Stimulated activated CD8-positive, alpha-beta memory T cell treated with anti-CD3 and anti-CD28 coated beads, Interleukin-2, amount 100 ng/mL, for 1 hour (primary cell): ENCODE measurements at regions not wholly inside any gene's neighbourhood (a gene's known extent, or its start where the extent isn't known, plus 50 kb on each side); places are given as distances from the start of the nearest gene placed in this dataset.
"Not testable (repeated sequence)": the region's sequence is repeated elsewhere in the genome, so short reads cannot be mapped to it uniquely, and the experiment has no call there.

Experiments
- DNase-seq, 2 donors: peaks; one replicate each; pipeline ENCODE4 v3.0.0-alpha.2; 2020; ENCODE audit warnings: low read depth in 2 of 2

DNA sequence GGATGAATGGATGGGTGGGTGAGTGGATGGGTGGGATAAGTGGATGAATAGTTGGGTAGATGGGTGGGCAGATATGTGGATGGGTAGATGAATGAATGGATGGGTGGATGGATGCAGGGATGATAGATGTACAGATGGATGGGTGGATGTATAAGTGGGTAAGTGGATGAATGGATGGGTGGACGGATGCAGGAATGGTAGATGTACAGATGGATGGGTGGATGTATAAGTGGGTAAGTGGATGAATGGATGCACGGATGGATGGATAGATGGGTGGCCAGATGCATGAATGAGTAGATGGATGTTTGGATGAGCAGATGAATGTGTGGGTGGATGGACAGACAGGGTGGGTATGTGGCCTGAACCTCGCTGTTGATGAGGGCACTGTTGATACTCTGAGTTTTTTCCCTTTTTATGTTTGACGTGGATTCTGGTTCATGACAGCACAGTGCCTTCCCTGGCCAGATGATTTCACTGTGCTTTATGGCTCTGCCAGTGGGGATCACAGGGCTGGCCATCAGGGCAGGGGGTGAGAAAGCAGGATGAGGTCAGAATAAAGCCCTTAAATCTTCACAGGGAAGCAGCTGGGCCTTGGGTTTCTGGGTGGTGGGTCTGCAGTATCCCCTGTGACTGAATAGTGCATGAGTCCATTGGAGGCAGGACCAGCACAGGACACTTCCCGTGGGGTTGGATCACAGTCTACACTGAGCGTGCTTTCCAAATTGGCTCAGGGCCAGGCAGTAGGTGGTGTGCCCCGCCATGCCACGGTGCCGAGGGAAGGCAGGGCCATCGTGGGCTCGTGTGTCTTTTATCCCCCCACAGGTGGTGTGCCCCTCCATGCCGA is 213.2 kb downstream of the BANP start:
- not testable (repeated sequence) for DNase-seq

DNA sequence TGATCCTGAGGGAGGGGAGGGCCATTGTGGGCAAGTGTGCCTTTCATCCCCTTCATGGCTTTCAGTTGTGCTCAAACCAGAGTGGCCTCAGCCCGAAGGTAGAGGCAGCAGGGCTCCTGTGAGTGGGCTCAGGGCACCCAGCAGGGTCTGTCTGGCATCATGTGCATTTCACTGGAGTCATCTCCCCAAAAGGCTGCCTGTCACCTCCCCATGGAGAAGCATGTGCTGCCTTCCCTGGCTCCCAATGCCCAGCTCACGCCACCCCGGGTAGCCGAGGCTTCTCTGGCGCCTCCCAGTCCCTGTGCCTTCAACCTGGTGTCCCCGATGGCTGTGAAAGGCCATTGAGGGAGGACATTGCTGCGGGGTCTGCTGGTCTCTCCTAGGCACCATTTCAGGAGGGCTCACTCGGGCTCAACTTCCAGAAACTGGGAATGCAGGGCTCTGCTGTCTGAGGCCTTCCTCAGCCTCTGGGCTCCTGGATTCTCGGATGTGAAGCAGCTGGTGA is 213.9 kb downstream of the BANP start:
- not testable (repeated sequence) for DNase-seq

DNA sequence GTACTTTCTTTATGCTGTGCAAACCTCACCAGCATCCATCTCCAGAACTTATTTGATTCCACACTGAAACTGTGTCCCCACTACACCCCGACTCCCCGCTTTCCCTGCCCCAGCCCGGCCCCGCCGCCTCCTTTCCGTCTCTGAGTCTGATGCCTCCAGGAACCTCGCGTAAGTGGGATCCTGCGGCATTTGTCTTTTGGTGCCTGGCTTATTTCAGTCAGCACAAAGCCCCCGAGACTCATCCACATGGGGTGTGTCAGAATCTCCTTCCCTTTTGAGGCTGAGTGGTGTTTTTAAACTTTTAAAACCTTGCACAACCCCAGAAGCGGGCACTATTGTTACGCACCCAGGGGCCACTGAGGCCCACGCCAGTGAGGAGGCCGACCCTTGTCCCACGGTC is 214.4 kb downstream of the BANP start:
- not testable (repeated sequence) for DNase-seq

DNA sequence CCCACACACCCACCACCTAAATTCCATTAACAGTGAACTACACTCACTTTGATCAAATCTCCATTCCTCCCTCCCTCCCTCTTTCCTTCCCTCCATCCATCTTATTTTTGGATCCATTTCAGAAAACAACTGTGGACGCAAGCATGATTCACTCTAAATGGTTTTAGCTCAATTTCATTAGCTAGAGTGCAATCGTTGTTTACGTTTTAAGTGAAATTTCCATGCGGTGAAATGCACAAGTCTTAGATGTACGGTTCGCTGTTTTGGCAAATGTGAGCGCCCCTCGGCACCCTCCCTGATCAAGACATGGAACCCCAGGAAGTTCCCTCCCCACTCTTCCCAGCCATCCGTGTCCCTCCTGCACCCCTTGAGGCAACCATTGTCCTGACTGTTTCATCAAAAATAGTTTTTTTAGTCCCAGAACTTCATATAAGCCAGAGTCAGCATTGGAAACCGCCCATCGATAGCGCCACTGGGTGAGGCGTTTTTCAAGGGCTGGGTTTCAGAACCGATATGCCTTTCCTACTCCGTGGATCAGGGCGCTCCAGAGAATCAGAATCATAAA is 215.1 kb downstream of the BANP start:
- DNase-seq, result not testable (repeated sequence)

DNA sequence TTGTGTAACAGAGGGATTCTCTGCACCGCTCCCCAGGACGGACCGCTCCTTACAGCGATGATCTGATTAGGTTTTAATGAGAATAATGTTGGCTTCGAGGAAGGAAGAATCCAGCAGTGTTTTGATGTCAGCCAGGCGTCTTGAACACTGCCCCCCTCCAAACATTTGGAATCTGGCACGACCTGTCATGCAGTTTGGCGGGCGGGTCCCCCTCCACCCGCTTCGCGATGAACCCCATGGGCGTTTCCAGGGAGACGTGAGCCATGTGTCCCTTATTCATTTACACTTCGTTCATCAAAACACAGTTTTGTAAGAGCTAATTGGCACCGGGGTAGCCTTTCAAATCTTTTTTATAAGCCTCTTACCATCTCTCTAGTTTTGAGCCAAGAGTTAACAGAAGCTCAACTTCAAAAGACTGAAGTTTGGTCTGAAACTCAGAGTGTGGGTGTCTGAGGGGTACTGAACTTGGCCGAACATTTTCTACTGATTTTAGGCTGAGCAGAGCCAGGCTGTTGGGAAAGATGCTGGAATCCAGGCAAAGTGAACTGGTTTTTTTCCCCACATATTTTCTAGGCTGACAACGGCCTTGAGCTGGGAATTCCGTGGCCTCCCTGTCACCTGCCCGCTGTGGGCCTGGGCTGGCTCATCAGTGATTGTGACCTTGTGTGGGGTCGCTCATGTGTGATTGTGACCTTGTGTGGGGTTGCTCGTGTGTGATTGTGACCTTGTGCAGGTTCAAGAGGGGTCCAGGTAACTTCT is 214.8 kb upstream of the ZNF469 start:
- DNase-seq, result not testable (repeated sequence)

DNA sequence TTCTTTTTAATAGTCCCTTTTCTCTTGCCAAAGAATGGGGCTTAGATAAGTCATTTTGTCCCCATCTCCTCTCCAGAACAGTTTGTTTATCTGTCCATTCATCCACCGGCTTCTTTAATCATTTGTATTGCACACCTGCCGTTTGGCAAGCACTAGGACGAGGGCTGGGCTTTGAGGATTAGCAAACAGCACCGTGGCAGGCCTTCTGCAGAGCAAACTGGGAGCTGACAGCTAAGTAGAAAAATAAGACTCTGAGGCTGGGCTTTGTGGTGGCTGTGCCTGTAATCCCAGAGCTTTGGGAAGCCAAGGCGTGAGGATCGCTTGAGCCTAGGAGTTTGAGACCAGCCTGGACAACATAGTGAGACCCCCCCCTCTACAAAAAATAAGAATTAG is 214.2 kb upstream of the ZNF469 start:
- DNase-seq, result not testable (repeated sequence)

DNA sequence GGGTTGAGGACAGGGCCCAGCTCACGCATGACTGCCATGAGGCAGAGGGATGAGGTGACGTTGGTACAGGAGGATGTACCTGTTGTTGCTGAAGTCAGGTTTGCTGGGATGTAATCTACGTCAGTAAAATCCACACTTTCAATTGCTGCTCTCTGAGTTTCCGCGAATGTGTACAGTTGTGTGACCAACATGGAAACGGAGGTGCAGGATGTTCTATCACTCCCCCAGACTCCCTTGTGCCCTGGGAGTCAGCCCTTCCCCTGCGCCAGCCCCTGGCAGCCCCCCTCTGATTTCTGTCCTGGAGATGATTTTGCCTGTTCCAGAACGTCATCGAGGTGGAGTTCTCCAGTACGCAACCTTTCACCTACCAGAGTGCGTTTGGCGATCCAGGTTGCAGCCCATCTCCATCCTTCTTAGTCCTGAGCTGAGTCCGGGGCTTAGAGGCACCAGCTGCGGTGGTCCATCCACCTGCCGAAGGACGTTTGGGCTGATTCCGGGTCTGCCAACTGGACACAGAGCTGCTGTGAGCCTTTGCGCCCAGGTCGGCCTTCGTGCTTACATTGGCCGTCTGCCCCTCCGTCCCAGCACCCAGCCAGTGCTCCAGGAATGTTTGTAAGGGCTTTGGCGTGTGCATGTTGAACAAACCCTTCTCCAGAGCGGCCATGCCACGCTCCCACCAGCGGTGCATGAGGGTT is 213.5 kb upstream of the ZNF469 start:
- not testable (repeated sequence) for DNase-seq

DNA sequence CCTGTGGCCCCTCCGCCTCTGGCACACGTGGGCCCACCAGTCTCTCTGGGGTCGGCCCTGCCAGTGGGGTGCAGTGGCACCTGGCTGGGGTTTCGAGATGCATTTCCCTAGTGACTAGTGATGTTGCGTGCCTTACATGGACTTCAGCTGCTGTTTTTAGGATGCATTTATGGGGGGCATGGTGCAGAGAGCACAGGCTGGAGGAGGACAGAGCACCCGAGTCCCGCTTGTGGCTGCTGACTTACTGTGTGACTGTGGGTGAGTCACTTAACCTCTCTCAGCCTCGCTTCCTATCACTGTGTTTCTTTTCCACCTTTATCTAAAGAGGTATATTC is 213.0 kb upstream of the ZNF469 start:
- DNase-seq, result not testable (repeated sequence)

DNA sequence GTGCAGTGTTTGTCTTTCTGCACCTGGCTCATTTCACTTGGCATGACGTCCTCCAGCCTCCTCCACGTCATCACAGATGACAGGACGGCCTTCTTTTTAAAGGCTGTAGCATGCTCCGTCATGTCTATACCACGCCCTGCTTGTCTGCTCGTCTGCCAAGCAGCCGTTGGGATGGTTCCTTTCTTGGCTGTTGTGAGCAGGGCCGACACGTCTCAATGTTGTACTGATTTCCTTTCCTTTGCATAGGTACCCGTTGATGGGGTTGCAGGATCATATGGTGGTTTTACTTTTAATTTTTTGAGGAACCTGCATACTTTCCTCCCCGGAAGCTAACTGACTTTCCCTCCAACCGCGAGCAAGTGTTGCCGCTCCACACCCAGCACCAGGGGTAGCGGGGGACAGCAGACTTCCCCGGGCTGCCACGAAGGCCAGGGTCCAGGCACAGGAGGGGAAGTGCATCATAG is 212.2 kb upstream of the ZNF469 start:
- DNase-seq, result no peak

DNA sequence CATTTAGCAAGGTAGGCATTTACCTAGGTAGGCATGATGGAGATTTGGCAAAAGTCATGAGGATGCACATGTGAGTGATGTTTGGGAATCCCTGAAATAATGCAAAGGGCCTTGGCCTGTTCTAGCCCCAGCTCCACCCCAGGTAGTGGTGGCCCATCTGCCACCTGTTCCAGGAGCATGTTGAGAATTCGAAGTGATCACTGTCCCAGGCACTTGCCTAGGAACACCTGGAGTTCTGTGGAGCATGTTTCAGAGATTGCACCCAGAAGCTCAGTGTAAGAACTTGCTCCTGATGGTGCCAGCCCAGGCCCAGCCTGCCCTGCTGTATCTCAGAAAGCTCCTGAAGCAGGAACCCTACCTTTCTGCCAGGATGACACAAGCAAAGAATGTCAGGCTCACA is 211.6 kb upstream of the ZNF469 start:
- DNase-seq, result not testable (repeated sequence)

DNA sequence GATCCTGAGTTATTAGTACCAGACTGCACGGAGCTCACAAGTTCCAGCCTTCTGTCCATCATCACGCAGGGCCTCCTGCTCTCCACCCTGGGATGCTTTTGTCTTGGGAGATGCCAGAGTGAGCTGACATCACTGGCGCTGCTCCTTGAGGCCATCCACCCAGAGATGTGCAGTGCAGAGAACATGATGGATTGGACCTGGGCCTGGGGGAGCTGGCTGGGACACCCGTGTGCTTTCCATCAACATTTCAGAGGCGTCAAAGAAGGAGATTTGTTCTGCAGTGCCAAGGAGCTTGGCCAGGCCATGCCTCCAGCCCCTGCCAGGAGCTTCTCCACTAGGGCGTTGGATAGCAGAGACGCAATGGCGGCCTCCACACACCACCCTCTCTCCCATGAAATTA is 206.6 kb upstream of the ZNF469 start:
- DNase-seq, result not testable (repeated sequence)

DNA sequence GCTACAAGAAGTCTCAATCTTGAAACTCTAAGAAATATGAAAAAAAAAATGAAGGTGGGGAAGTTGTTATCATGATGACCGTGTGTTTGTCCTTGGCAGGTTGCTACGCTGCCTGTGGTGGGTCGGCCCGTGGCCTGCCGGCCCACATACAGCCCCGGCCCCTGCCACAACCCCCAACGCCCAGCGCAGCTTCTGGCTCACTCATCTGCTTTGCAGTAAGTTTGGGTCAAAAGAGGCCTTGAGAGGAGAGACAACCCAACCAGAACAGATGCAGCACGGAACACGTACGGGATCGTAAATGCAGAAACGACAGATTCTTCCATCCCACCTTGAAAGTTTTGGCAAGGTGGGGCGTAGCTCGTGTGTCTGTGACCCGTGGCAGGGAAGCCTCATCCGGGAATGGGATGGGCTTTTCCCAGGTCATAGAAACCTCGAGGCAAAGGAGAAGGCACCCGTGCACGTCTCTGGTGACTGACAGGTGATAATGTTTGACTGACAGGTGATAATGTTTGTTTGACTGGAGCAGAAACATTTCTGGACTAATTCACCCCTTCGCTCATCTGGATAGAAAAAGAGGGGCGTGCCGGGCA is 206.1 kb upstream of the ZNF469 start:
- not testable (repeated sequence) for DNase-seq

DNA sequence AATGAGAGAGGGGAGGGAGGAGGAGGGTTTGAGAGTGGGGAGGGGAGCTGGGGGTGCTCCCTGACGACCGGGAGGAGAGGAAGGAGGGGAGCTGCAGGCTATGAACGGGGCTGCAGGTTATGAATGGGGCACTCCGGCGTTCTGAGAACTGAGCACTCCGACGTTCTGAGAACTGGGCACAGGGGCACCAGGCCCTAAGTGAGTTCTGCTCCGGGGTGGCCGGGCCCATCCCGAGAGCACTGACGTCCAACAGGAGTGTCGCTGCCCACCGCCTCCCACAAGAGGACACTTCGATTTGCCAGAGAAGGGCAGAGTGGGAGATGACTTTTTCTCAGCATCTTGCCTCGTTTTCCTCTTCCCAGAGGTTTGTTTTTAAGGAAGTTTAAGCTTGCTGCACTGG is 204.5 kb upstream of the ZNF469 start:
- DNase-seq, result not testable (repeated sequence)

DNA sequence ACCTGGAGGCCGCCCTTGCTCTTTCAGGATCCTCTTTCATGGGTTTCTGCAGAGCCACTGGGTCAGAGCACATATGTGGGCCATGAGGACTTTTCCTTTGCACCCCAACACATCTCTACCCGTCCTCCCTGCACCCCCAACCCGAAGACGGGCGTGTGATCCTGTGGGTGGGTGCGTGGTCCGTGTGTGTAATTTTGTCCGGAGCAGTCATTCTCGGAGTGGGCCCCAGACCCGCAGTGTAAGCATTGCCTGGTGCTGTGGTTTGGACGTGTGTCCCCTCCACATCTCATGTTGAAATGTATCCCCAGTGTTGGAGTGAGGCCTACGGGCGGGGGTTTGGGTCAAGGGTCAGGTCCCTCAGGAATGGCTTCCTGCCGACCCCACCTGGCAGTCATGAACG is 203.9 kb upstream of the ZNF469 start:
- DNase-seq, result not testable (repeated sequence)

DNA sequence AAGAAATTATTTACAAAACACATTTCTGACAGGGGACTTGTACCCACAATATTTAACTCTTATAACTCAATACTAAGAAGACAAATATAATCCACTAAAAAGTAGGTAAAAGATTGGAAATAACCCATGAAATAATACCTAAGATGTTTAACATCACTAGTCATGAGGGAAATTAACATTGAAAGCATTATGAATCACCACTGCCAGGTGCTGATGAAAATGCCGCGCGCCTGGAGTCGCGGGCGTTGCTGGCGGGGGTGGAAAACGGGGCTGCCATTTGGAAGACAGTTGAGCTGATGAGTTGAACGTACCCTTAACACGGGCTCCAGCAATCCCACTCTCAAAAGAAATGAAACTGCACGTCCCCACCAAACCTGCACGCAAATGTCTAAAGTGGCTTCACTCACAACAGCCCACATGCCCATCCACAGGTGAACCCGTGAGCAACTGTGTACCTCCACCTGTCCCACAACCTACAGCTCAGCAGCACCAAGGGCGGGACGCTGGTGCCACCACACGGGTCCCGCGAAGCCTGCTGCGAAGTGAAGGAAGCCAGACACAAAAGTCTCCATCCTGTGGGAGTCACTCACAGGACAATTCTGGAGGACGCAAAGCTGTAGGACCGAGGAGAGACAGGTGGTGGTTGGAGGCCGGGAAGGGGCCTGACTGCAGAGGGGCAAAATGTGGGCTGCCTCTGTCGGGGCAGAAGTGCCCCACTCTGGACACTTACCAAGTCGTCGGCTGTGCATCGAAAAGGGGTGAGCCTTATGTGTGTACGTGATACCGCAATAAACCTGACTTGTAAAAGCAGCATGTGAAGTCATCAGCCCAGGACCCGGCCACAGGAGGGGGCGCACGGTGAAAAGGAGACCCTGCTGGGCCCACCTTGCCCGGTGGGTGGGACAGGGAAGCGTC is 199.5 kb upstream of the ZNF469 start:
- not testable (repeated sequence) for DNase-seq

DNA sequence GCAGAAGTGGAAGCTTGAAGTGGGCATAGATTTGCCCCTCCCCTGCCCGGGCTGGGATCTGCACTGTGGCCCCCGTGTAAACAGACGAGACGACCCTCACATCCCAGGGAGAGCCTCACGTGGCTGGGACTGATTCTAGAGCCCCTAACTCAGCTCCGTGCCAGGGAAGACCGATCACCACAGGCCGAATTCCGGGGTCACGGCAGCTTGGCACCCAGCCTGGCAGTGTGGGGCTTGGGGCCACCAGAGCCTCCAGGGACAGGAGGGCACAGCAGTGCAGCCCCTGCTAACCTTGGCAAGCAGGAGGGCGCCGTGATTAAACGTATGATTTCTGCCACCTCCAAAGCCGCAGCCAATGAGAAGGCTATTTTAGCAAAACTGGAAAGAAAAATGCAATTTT is 198.7 kb upstream of the ZNF469 start:
- DNase-seq, result not testable (repeated sequence)

DNA sequence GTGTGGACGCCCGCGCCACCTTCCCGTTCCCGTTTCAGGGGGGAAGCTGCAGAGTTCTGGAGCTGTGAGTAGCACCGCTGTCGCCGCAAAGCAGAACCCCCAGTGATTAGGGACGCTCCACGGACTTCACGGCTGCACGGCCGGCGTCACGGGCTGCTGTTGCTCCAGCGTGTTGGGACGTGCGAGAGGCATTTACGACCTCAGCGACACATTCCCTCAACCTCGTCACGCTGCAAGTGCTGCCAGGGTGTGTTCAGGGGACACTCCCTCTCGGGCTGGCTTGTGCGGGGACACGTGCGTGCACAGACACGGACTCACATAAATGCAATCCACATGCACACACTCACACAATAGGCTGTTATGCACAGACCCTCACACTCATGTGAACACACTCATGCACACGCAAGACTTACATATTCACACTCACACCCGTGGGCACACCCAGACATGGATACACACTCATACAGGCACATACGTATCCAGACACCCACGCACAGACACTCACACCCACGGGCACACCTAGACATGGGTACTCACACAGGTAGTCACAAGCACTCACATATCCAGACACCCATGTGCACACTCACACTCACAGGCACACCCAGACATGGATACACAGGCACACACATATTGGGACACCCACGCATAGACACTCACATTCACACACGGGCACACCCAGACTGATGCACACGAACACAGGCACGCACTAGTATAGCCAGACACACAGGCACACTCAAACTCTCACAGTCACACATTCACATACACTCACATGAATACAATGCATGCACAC is 198.0 kb upstream of the ZNF469 start:
- not testable (repeated sequence) for DNase-seq

DNA sequence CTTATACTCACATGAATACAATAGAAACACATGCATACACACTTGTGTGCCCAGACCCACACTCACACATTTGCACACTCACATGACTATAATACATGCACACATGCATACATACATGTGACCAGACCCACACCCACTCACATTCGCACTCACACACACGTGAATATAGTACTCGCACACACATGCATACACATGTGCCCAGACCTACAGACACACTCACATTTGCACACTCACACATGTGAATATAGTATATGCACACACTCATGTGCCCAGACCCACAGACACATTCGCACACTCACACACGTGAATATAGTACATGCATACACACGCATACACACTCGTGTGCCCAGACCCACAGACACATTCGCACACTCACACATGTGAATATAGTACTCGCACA is 197.4 kb upstream of the ZNF469 start:
- DNase-seq, result not testable (repeated sequence)
